Stimulated activated naive B cell treated with anti-CD40 and anti-IgM and Interleukin-4, amounts not matched to agents 10 μg/mL and 1 μg/mL and 100 μg/mL, for 72 hours (primary cell): ENCODE measurements at regions not wholly inside any gene's neighbourhood (a gene's known extent, or its start where the extent isn't known, plus 50 kb on each side); places are given as distances from the start of the nearest gene placed in this dataset.
"Not testable (repeated sequence)": the region's sequence is repeated elsewhere in the genome, so short reads cannot be mapped to it uniquely, and the experiment has no call there.

ENCODE experiments used
- ATAC-seq, 2 donors: fragments of 150-1000 bp; cut with Tn5 transposase; replicated peaks; 2 replicates each; pipeline ENCODE4 v1.10.0; 2021; ENCODE audit warnings: moderate library complexity in 1 of 2
- DNase-seq: peaks from one replicate; pipeline ENCODE4 v3.0.0; 2021
- H3K27ac Mint-ChIP-seq: one replicate; pipeline ENCODE4 v1.8.0; 2022; ENCODE audit warnings: mild to moderate bottlenecking, mixed read lengths
- H3K27me3 Mint-ChIP-seq, 2 donors: one replicate each; pipeline ENCODE4 v1.8.0; 2022; ENCODE audit warnings: mixed read lengths in 2 of 2
- H3K36me3 Mint-ChIP-seq, 2 donors: one replicate each; pipeline ENCODE4 v1.8.0; 2022; ENCODE audit warnings: mixed read lengths in 2 of 2, mild to moderate bottlenecking in 1 of 2
- H3K4me1 Mint-ChIP-seq, 2 donors: one replicate each; pipeline ENCODE4 v1.8.0; 2022; ENCODE audit warnings: mixed read lengths in 2 of 2, mild to moderate bottlenecking in 1 of 2
- H3K4me3 Mint-ChIP-seq, 2 donors: one replicate each; pipeline ENCODE4 v1.8.0; 2022; ENCODE audit warnings: mild to moderate bottlenecking in 2 of 2, mixed read lengths in 2 of 2, moderate library complexity in 1 of 2
- H3K9me3 Mint-ChIP-seq, 2 donors: one replicate each; pipeline ENCODE4 v1.8.0; 2022; ENCODE audit warnings: mixed read lengths in 2 of 2, mild to moderate bottlenecking in 1 of 2

- not testable (repeated sequence) for H3K27me3 Mint-ChIP-seq, DNase-seq, H3K4me3 Mint-ChIP-seq, H3K4me1 Mint-ChIP-seq, H3K27ac Mint-ChIP-seq, H3K9me3 Mint-ChIP-seq, H3K36me3 Mint-ChIP-seq, ATAC-seq
Measured at GRCh38 chr1:180749-181205, 270.7 kb downstream of the OR4F29 start.

DNA sequence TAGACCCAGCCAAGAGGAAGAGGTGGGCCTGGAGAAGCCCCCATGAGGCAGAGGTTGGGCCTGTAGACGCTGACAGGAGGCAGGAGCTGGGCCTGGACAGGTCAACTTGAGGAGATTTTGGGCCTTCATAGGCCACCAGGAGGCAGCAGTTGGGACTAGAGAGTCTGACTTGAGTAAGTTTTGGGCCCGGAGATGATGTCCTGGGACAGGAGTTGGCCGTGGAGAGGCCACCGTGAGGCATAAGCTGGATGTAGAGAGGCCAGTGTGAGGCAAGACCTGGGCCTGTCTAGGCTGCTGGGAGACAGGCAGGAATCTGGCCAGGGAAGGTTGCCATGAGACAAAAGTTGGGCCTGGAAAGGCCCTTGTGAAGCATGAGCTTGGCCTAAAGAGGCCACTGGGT, 312.6 kb downstream of the OR4F29 start:
- not testable (repeated sequence) for H3K27ac Mint-ChIP-seq, H3K9me3 Mint-ChIP-seq, DNase-seq, ATAC-seq, H3K27me3 Mint-ChIP-seq, H3K4me3 Mint-ChIP-seq, H3K36me3 Mint-ChIP-seq, H3K4me1 Mint-ChIP-seq

- not testable (repeated sequence) for H3K27ac Mint-ChIP-seq, H3K4me3 Mint-ChIP-seq, H3K9me3 Mint-ChIP-seq, H3K27me3 Mint-ChIP-seq, ATAC-seq, H3K36me3 Mint-ChIP-seq, H3K4me1 Mint-ChIP-seq, DNase-seq
Measured at GRCh38 chr1:137664-138063, 313.8 kb downstream of the OR4F29 start.

DNA sequence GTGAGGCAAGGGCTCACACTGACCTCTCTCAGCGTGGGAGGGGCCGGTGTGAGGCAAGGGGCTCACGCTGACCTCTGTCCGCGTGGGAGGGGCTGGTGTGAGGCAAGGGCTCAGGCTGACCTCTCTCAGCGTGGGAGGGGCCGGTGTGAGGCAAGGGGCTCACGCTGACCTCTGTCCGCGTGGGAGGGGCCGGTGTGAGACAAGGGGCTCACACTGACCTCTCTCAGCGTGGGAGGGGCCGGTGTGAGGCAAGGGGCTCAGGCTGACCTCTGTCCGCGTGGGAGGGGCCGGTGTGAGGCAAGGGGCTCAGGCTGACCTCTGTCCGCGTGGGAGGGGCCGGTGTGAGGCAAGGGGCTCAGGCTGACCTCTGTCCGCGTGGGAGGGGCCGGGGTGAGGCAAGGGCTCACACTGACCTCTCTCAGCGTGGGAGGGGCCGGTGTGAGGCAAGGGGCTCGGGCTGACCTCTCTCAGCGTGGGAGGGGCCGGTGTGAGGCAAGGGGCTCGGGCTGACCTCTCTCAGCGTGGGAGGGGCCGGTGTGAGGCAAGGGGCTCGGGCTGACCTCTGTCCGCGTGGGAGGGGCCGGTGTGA, 315.0 kb downstream of the OR4F29 start:
- H3K36me3 Mint-ChIP-seq, H3K4me3 Mint-ChIP-seq, H3K9me3 Mint-ChIP-seq, DNase-seq, H3K27ac Mint-ChIP-seq, H3K27me3 Mint-ChIP-seq, H3K4me1 Mint-ChIP-seq, ATAC-seq: not testable (repeated sequence)

DNA sequence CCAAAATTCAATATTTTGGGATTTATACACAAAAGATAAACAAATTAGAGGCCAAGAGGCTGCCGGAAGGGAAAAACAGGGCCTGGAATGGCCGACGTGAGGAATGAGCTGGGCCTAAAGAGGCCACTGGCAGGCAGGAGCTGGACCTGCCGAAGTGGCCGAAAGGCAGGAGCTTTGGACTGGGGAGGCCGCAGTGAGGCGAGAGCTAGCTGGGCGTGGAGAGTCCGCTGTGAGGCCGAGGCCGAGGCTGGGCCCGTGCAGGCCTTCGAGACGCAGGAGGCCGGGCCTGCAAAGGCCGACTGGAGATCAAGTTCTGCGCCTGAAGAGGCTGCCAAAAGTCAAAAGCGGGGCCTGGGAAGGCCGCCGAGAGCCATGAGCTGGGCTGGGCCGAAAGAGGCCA, 316.5 kb downstream of the OR4F29 start:
- H3K27me3 Mint-ChIP-seq, H3K4me3 Mint-ChIP-seq, H3K36me3 Mint-ChIP-seq, H3K9me3 Mint-ChIP-seq, H3K4me1 Mint-ChIP-seq, H3K27ac Mint-ChIP-seq, ATAC-seq, DNase-seq: not testable (repeated sequence)

DNA sequence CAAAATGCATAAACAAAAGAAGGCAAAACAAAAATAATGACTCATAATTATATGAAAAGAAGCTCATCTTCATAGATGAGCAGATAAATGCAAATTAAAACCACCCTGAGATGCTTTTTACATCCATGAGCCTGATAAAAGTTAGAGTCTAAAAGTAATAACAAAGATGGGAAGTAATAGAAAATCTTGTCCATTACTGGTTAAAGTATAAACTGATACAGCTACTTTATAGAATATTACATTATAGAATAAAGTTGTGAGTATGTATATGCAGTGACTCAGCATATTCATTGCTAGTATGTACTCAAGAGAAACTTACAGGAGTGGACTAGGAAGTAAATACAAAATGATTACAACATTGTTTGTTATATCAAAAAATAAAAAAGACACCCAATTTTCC, 333.0 kb downstream of the OR4F29 start:
- H3K9me3 Mint-ChIP-seq, H3K27ac Mint-ChIP-seq, H3K27me3 Mint-ChIP-seq, DNase-seq, ATAC-seq, H3K36me3 Mint-ChIP-seq, H3K4me3 Mint-ChIP-seq, H3K4me1 Mint-ChIP-seq: not testable (repeated sequence)

- H3K4me1 Mint-ChIP-seq, ATAC-seq, H3K27ac Mint-ChIP-seq, H3K9me3 Mint-ChIP-seq, H3K36me3 Mint-ChIP-seq, DNase-seq, H3K27me3 Mint-ChIP-seq, H3K4me3 Mint-ChIP-seq: not testable (repeated sequence)
Measured at GRCh38 chr1:115534-115933, 335.9 kb downstream of the OR4F29 start.

GRCh38 chr1:104776-105175, 346.7 kb downstream of the OR4F29 start:
- not testable (repeated sequence) for H3K4me1 Mint-ChIP-seq, DNase-seq, H3K4me3 Mint-ChIP-seq, H3K36me3 Mint-ChIP-seq, H3K9me3 Mint-ChIP-seq, H3K27ac Mint-ChIP-seq, ATAC-seq, H3K27me3 Mint-ChIP-seq

- H3K9me3 Mint-ChIP-seq, H3K4me3 Mint-ChIP-seq, ATAC-seq, H3K27me3 Mint-ChIP-seq, DNase-seq, H3K4me1 Mint-ChIP-seq, H3K27ac Mint-ChIP-seq, H3K36me3 Mint-ChIP-seq: not testable (repeated sequence)
Measured at GRCh38 chr1:99481-99880, 352.0 kb downstream of the OR4F29 start.

DNA sequence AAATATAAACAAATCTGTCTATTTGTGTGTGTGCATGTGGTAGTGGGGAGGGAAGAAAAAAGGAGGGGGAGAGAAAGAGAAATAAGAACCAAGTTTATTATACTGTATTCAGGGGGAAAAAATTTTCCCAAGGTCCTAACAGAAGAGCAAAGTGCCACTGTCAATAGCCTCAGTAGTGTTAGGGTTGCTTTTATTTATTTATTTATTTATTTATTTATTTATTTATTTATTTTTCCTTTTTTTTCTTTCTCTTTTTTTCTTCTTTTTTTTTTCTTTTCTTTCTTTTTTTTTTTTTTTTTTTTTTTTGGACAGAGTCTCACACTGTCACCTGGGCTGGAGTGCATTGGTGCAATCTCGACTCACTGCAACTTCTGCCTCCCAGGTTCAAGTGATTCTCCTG, 352.7 kb downstream of the OR4F29 start:
- not testable (repeated sequence) for H3K36me3 Mint-ChIP-seq, DNase-seq, H3K4me3 Mint-ChIP-seq, H3K9me3 Mint-ChIP-seq, H3K4me1 Mint-ChIP-seq, ATAC-seq, H3K27ac Mint-ChIP-seq, H3K27me3 Mint-ChIP-seq

DNA sequence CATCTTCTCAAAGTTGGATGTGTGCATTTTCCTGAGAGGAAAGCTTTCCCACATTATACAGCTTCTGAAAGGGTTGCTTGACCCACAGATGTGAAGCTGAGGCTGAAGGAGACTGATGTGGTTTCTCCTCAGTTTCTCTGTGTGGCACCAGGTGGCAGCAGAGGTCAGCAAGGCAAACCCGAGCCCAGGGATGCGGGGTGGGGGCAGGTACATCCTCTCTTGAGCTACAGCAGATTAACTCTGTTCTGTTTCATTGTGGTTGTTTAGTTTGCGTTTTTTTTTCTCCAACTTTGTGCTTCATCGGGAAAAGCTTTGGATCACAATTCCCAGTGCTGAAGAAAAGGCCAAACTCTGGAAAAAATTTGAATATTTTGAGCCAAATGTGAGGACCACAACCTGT, 360.2 kb downstream of the OR4F29 start:
- H3K9me3 Mint-ChIP-seq, ATAC-seq, H3K4me3 Mint-ChIP-seq, H3K27me3 Mint-ChIP-seq, H3K4me1 Mint-ChIP-seq, H3K36me3 Mint-ChIP-seq, H3K27ac Mint-ChIP-seq, DNase-seq: not testable (repeated sequence)

GRCh38 chr1:88110-88509, 363.4 kb downstream of the OR4F29 start:
- not testable (repeated sequence) for H3K27ac Mint-ChIP-seq, H3K4me1 Mint-ChIP-seq, H3K36me3 Mint-ChIP-seq

DNA sequence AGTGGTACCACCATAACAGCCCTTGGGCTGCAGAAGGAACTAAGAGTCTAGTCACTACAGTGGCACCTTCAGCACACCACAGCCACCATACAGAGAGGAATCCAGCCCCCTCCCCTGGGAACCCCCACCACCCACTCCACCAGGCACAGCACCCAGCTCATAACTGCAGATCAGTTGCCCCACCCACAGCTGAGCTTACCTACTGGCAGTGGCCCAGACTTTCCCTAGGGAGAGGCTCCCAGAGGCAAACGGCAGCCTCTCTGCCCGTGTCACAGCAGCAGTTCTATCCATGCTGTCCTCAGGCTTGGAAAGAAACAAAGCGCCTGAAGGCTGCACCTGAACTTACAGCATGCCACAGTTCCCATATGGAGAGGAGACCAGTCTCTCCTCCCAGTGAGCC, 372.3 kb downstream of the OR4F29 start:
- not testable (repeated sequence) for H3K4me1 Mint-ChIP-seq, ATAC-seq, H3K4me3 Mint-ChIP-seq, H3K36me3 Mint-ChIP-seq, H3K27ac Mint-ChIP-seq, H3K9me3 Mint-ChIP-seq, DNase-seq, H3K27me3 Mint-ChIP-seq

More at GRCh38 chr1:88110-88509, 363.4 kb downstream of the OR4F29 start:
- H3K9me3 Mint-ChIP-seq, DNase-seq, H3K4me3 Mint-ChIP-seq, ATAC-seq, H3K27me3 Mint-ChIP-seq: not testable (repeated sequence)

DNA sequence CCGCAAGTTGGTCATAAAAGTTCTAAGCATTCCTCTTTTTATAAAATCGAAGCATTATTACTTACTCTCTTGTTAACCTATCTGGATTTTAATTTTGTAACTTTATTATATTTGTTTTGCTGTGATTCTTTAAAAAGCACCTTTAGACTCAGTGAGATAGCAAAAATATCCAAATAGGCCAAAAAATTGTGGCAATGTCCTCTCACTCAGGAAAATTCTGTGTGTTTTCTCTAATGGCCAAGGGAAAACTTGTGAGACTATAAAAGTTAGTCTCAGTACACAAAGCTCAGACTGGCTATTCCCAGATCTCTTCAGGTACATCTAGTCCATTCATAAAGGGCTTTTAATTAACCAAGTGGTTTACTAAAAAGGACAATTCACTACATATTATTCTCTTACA, 386.4 kb downstream of the OR4F29 start, which contains the start of gene OR4F5:
OR4F5 (plus strand) TSS at position 301 of the 400 bp plus-strand sequence.
- not testable (repeated sequence) for DNase-seq, H3K4me1 Mint-ChIP-seq, H3K4me3 Mint-ChIP-seq, H3K27me3 Mint-ChIP-seq, H3K27ac Mint-ChIP-seq, H3K9me3 Mint-ChIP-seq, ATAC-seq, H3K36me3 Mint-ChIP-seq

- not testable (repeated sequence) for ATAC-seq, DNase-seq, H3K27ac Mint-ChIP-seq, H3K4me3 Mint-ChIP-seq, H3K4me1 Mint-ChIP-seq, H3K27me3 Mint-ChIP-seq, H3K9me3 Mint-ChIP-seq, H3K36me3 Mint-ChIP-seq
Measured at GRCh38 chr1:56014-56531, 395.4 kb downstream of the OR4F29 start.

GRCh38 chr1:53182-53581, 398.3 kb downstream of the OR4F29 start:
- H3K27me3 Mint-ChIP-seq, DNase-seq, H3K9me3 Mint-ChIP-seq, H3K4me1 Mint-ChIP-seq, H3K36me3 Mint-ChIP-seq, H3K4me3 Mint-ChIP-seq, ATAC-seq, H3K27ac Mint-ChIP-seq: not testable (repeated sequence)
